A549 (cell line): ENCODE measurements at regions not wholly inside any gene's neighbourhood (a gene's known extent, or its start where the extent isn't known, plus 50 kb on each side); places are given as distances from the start of the nearest gene placed in this dataset.

Experiments used
- ATAC-seq, 2 experiments: fragments of 200-7000 bp in 1 of 2; fragments of >200 bp in 1 of 2; cut with Nextera tagmentation in 1 of 2; cut with Tn5 transposase in 1 of 2; 3 replicates each; pipeline versions ENCODE4 v1.8.0 to v1.9.1; 2018 to 2020; ENCODE audit warnings: mild to moderate bottlenecking in 1 of 2, moderate library complexity in 1 of 2
- CTCF ChIA-PET: fragments of 300-600 bp; sonication (Branson Sonifier 250); formaldehyde crosslinking; extraction: SDS; loops from one replicate; lab custom pipeline; 2021; ENCODE audit warnings: antibody characterized with exemption, inconsistent platforms; lab: Yijun Ruan, JAX
- POLR2A ChIA-PET: fragments of 350-600 bp; formaldehyde crosslinking; extraction: SDS; loops from one replicate; lab custom pipeline; 2021; ENCODE audit warnings: antibody characterized with exemption, inconsistent platforms; lab: Yijun Ruan, JAX
- DNase-seq, 2 experiments: peaks; one replicate each; pipeline versions ENCODE4 v3.0.0 to v3.0.0-alpha.2; 2011 to 2016; ENCODE audit warnings: low read depth in 1 of 2, low spot score in 1 of 2
- FAIRE-seq: peaks from 2 replicates; lab custom pipeline; 2011; peaks lifted over from hg19 to GRCh38; lab: Jason Lieb, UNC
- H3K27ac ChIP-seq, 2 experiments: fragments of >200 bp; sonication (Bioruptor Twin); formaldehyde crosslinking; 3 replicates each; pipeline ENCODE4 v1.5.1; 2016 to 2017
- H3K4me1 ChIP-seq: fragments of >200 bp; sonication (Bioruptor Twin); formaldehyde crosslinking; 3 replicates; pipeline ENCODE4 v1.6.1; 2016
- H3K4me2 ChIP-seq: fragments of >200 bp; sonication (Bioruptor Twin); formaldehyde crosslinking; 3 replicates; pipeline ENCODE4 v1.6.1; 2016
- H3K4me3 ChIP-seq: fragments of >200 bp; sonication (Bioruptor Twin); formaldehyde crosslinking; 3 replicates; pipeline ENCODE4 v1.5.1; 2016
- H3K9me3 ChIP-seq: fragments of >200 bp; sonication (Bioruptor Twin); formaldehyde crosslinking; 3 replicates; pipeline ENCODE4 v1.6.1; 2016
- EP300 ChIP-seq, 2 experiments: fragments of >200 bp; sonication (Bioruptor Twin); formaldehyde crosslinking; IDR thresholded peaks; 2 replicates in 1 of 2; 3 replicates in 1 of 2; pipeline ENCODE4 v1.6.1; 2016 to 2017
- ESRRA ChIP-seq: fragments of 150-350 bp; IDR thresholded peaks from 2 replicates; pipeline ENCODE4 v1.6.1; 2014; ENCODE audit warnings: mild to moderate bottlenecking, low read length, borderline replicate concordance
- FOSB ChIP-seq: fragments of 250-450 bp; sonication (Bioruptor Pico); IDR thresholded peaks from 2 replicates; pipeline ENCODE4 v1.5.0; 2020; ENCODE audit warnings: mild to moderate bottlenecking, moderate library complexity
- HEYL ChIP-seq: fragments of 250-450 bp; sonication (Bioruptor Pico); IDR thresholded peaks from 2 replicates; pipeline ENCODE4 v1.8.0; 2021; ENCODE audit warnings: mild to moderate bottlenecking, moderate library complexity
- HOXA7 ChIP-seq: fragments of 250-450 bp; sonication (Bioruptor Pico); IDR thresholded peaks from 2 replicates; pipeline ENCODE4 v1.5.0; 2020; ENCODE audit warnings: mild to moderate bottlenecking, moderate library complexity
- JUNB ChIP-seq: fragments of >200 bp; sonication (Bioruptor Twin); formaldehyde crosslinking; IDR thresholded peaks from 2 replicates; pipeline ENCODE4 v1.6.1; 2016
- KDM1A ChIP-seq: fragments of 200-600 bp; sonication (generic); IDR thresholded peaks from 2 replicates; pipeline ENCODE4 v1.6.1; 2016; ENCODE audit warnings: low read depth, mild to moderate bottlenecking
- MAZ ChIP-seq: fragments of 150-350 bp; IDR thresholded peaks from 2 replicates; pipeline ENCODE4 v1.6.1; 2014; ENCODE audit warnings: antibody characterized with exemption, low read depth, low read length, borderline replicate concordance
- NFE2L2 ChIP-seq: fragments of 150-350 bp; conservative IDR thresholded peaks from 2 replicates; pipeline ENCODE4 v1.6.1; 2014; ENCODE audit warnings: low read length
- NPAS2 ChIP-seq: fragments of 250-450 bp; sonication (Bioruptor Pico); IDR thresholded peaks from 2 replicates; pipeline ENCODE4 v1.8.0; 2022; ENCODE audit warnings: mild to moderate bottlenecking, moderate library complexity, borderline replicate concordance
- PHF8 ChIP-seq: fragments of 200-600 bp; sonication (generic); IDR thresholded peaks from 2 replicates; pipeline ENCODE4 v1.6.1; 2016; ENCODE audit warnings: low read depth, mild to moderate bottlenecking, antibody characterized with exemption, moderate library complexity, borderline replicate concordance
- POLR2A ChIP-seq: IDR thresholded peaks from 2 replicates; pipeline ENCODE4 v1.6.1; 2012; ENCODE audit warnings: mild to moderate bottlenecking, low read length
- POLR2AphosphoS2 ChIP-seq: conservative IDR thresholded peaks from 2 replicates; pipeline ENCODE4 v1.6.1; 2012; ENCODE audit warnings: low read length, improper control_type of control experiment, inconsistent platforms
- RCOR1 ChIP-seq: fragments of 150-350 bp; IDR thresholded peaks from 2 replicates; pipeline ENCODE4 v1.6.1; 2014; ENCODE audit warnings: antibody characterized with exemption, low read length, low read depth
- REST ChIP-seq: fragments of 200-600 bp; sonication (generic); IDR thresholded peaks from 2 replicates; pipeline ENCODE4 v1.6.1; 2016; ENCODE audit warnings: antibody characterized with exemption, mild to moderate bottlenecking, moderate library complexity
- RFX5 ChIP-seq: fragments of 450-650 bp; IDR thresholded peaks from 2 replicates; pipeline ENCODE4 v1.7.1; 2014; ENCODE audit warnings: antibody characterized with exemption, mild to moderate bottlenecking, moderate library complexity
- RNF2 ChIP-seq: fragments of 200-600 bp; sonication (generic); IDR thresholded peaks from 2 replicates; pipeline ENCODE4 v1.6.1; 2016; ENCODE audit warnings: low read depth, mild to moderate bottlenecking, antibody characterized with exemption, moderate library complexity, borderline replicate concordance
- SMC3 ChIP-seq: fragments of >200 bp; sonication (Bioruptor Twin); formaldehyde crosslinking; IDR thresholded peaks from 3 replicates; pipeline ENCODE4 v1.6.1; 2018; ENCODE audit warnings: inconsistent platforms
- USF2 ChIP-seq: fragments of 450-650 bp; IDR thresholded peaks from 2 replicates; pipeline ENCODE4 v1.6.1; 2014; ENCODE audit warnings: antibody characterized with exemption
- WGBS: methylation state at CpG from one replicate; pipeline ENCODE4 v1.1.6; 2017; ENCODE audit errors: missing lambda C conversion rate; 5-methylcytosine and 5-hydroxymethylcytosine counted together
- TF ChIP-seq, protein P1 (sequence below): fragments of 150-350 bp; IDR thresholded peaks from 2 replicates; pipeline ENCODE4 v1.6.1; 2014; ENCODE audit warnings: low read depth, mild to moderate bottlenecking, low read length
- TF ChIP-seq, protein P2 (sequence below): IDR thresholded peaks from 2 replicates; pipeline ENCODE4 v1.6.1; 2012
- TF ChIP-seq, protein P3 (sequence below): fragments of >200 bp; sonication (Bioruptor Twin); formaldehyde crosslinking; IDR thresholded peaks from 2 replicates; pipeline ENCODE4 v1.6.1; 2016

- TF ChIP-seq MAZ (no peak), HEYL (CRISPR knock-in tag) (no peak), HOXA7 (CRISPR knock-in tag) (no peak), RNF2 (no peak)
- TF ChIP-seq, protein P1, sequence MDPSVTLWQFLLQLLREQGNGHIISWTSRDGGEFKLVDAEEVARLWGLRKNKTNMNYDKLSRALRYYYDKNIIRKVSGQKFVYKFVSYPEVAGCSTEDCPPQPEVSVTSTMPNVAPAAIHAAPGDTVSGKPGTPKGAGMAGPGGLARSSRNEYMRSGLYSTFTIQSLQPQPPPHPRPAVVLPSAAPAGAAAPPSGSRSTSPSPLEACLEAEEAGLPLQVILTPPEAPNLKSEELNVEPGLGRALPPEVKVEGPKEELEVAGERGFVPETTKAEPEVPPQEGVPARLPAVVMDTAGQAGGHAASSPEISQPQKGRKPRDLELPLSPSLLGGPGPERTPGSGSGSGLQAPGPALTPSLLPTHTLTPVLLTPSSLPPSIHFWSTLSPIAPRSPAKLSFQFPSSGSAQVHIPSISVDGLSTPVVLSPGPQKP, result no peak
- TF ChIP-seq, protein P2, sequence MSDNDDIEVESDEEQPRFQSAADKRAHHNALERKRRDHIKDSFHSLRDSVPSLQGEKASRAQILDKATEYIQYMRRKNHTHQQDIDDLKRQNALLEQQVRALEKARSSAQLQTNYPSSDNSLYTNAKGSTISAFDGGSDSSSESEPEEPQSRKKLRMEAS, result no peak
Observed at GRCh38 chr2:151040039-151040438, 221.6 kb downstream of the RBM43 start (continued).

DNA sequence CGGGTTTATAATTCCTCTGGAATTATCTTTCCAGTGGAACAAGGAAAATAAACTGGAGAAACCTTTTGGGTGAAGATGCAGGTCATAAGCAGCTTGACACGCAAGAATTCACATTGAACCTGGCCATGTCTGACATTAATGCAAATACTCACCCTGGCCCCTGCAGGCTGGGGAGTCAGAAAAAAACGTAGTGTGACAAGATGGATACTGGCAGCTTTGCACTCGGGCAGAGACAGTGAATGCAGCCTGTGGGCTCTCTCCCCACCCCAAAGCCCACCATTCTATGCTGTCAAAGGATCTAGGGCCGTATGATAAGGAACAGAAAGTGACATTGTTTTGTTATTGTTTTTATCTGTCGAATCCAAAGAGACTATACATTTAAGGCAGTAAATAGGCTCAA lies 223.1 kb downstream of the RBM43 start:
- no peaks in the 10 kb centered on the region for H3K4me1 ChIP-seq
- no peak overlapping the region for H3K27ac ChIP-seq
- DNase-seq (no peak), FAIRE-seq (no peak), ATAC-seq (no peak)
- H3K4me3 ChIP-seq, result no peak overlapping the region
- no peaks in the 10 kb centered on the region for H3K9me3 ChIP-seq
- CTCF ChIA-PET, result no interaction called here
- H3K4me2 ChIP-seq, result no peak overlapping the region
- POLR2A ChIA-PET, result no interaction called here
- 27% methylated on average over 6 of the region's 6 CpGs for WGBS
- TF ChIP-seq KDM1A (no peak), ESRRA (no peak), FOSB (CRISPR knock-in tag) (no peak), RCOR1 (no peak), USF2 (no peak), SMC3 (no peak), POLR2A (no peak), NPAS2 (CRISPR knock-in tag) (no peak), HOXA7 (CRISPR knock-in tag) (no peak), REST (no peak), PHF8 (no peak), HEYL (CRISPR knock-in tag) (no peak), NFE2L2 (no peak), JUNB (no peak), POLR2AphosphoS2 (no peak), EP300 (IDR thresholded peaks at IDR 0.05) (no peak), RFX5 (no peak)
- TF ChIP-seq, protein P1, result no peak
- TF ChIP-seq, protein P3, sequence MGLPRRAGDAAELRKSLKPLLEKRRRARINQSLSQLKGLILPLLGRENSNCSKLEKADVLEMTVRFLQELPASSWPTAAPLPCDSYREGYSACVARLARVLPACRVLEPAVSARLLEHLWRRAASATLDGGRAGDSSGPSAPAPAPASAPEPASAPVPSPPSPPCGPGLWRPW, result no peak
